ENCODE measurements at regions not wholly inside any gene's neighbourhood (a gene's known extent, or its start where the extent isn't known, plus 50 kb on each side); places are given as distances from the start of the nearest gene placed in this dataset.

DNA sequence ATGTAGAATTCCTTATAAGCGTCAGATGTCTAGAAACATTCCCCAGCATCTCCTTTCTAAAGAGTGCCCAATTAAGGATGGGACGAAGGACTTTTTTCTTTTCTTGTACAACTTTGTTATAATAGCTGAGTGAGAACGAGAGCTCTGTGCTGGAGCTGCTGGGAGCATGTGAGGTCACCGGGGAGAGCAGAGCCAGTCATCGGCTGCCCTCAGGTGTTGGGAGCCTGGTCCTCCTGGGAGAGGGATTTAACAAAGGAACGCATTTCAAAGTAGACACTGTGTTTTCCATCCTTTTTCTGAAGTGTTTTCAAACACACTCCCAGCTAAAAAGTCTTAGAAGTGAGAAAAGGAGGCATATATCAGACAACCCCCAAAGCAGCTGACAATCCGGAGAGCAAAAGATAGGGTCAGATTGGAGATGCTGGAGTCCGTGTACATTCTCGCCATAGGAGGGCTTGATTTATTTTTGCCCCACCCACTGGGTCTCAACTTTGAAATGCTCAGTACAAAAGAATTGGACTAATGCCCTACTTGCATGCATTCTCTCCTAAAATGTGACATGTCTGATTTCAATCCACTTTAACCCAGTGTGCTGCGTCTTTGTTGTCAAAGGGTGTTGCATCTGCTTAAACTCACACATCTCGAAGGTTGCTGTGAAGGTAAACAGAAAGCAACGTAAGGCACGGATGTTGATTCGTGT lies 50.8 kb upstream of the PIWIL1 start (continued):
- TF ChIP-seq ZBTB33 (IDR thresholded peaks at IDR 0.05; ENCODE audit: extremely low read depth, insufficient replicate concordance, low read length) (no peak), POLR2AphosphoS5 (IDR thresholded peaks at IDR 0.05; ENCODE audit: low read depth, low read length) (no peak), REST (IDR thresholded peaks at IDR 0.05; ENCODE audit: low read depth) (no peak), ZFX (IDR thresholded peaks at IDR 0.05) (no peak)

All from HCT116 (cell line).